ENCODE measurements at regions not wholly inside any gene's neighbourhood (a gene's known extent, or its start where the extent isn't known, plus 50 kb on each side); places are given as distances from the start of the nearest gene placed in this dataset.

GRCh38 chrX:7545564-7545963, 297.4 kb upstream of the VCX start:
- no peak overlapping the region for H3K9ac ChIP-seq (ENCODE audit: insufficient read length, low read depth)
- no peak overlapping the region for H3K4me3 ChIP-seq (ENCODE audit: insufficient read length, low read depth)
- TF ChIP-seq SUZ12 (IDR thresholded peaks at IDR 0.05; ENCODE audit: extremely low read depth, insufficient read depth, insufficient read length) = no peak
- TF ChIP-seq ZNF274 (IDR thresholded peaks at IDR 0.05; ENCODE audit: low read depth, low read length) = no peak
- no peak for TF ChIP-seq YY1 (IDR thresholded peaks at IDR 0.05; ENCODE audit: insufficient read depth, insufficient read length)
- no peak for DNase-seq (ENCODE audit: low read depth, low spot score)
- H3K27me3 ChIP-seq (ENCODE audit: insufficient read depth, insufficient read length) = no peaks in the 10 kb centered on the region
- H3K4me1 ChIP-seq (ENCODE audit: insufficient read depth, insufficient read length) = no peaks in the 10 kb centered on the region
- H3K36me3 ChIP-seq (ENCODE audit: insufficient read depth, insufficient read length, low read length) = no peaks in the 10 kb centered on the region
- H3K9me3 ChIP-seq (ENCODE audit: insufficient read depth, low read length) = no peaks in the 10 kb centered on the region; the same call in 1 of the 2 replicates

GRCh38 chrX:7542587-7543380, 300.2 kb upstream of the VCX start:
- DNase-seq (ENCODE audit: low read depth, low spot score) = no peak
- H3K36me3 ChIP-seq (ENCODE audit: insufficient read depth, insufficient read length, low read length) = no peaks in the 10 kb centered on the region

GRCh38 chrX:7522860-7523259, 320.1 kb upstream of the VCX start:
- Histone ChIP-seq H3K27me3 (ENCODE audit: insufficient read depth, insufficient read length) (no peaks in the 10 kb centered on the region), H3K36me3 (ENCODE audit: insufficient read depth, insufficient read length, low read length) (no peaks in the 10 kb centered on the region), H3K9ac (ENCODE audit: insufficient read length, low read depth) (no peak overlapping the region), H3K4me3 (ENCODE audit: insufficient read length, low read depth) (no peak overlapping the region), H3K4me1 (ENCODE audit: insufficient read depth, insufficient read length) (no peaks in the 10 kb centered on the region), H3K9me3 (ENCODE audit: insufficient read depth, low read length) (no peaks in the 10 kb centered on the region)
- DNase-seq (ENCODE audit: low read depth, low spot score) = no peak
- TF ChIP-seq ZNF274 (IDR thresholded peaks at IDR 0.05; ENCODE audit: low read depth, low read length) (no peak), YY1 (IDR thresholded peaks at IDR 0.05; ENCODE audit: insufficient read depth, insufficient read length) (no peak), SUZ12 (IDR thresholded peaks at IDR 0.05; ENCODE audit: extremely low read depth, insufficient read depth, insufficient read length) (no peak)

More at GRCh38 chrX:7542587-7543380, 300.2 kb upstream of the VCX start:
- H3K27me3 ChIP-seq (ENCODE audit: insufficient read depth, insufficient read length) = no peaks in the 10 kb centered on the region
- no peak overlapping the region for H3K4me3 ChIP-seq (ENCODE audit: insufficient read length, low read depth)
- H3K9me3 ChIP-seq (ENCODE audit: insufficient read depth, low read length) = no peaks in the 10 kb centered on the region; the same call in 1 of the 2 replicates
- no peak overlapping the region for H3K9ac ChIP-seq (ENCODE audit: insufficient read length, low read depth)
- TF ChIP-seq YY1 (IDR thresholded peaks at IDR 0.05; ENCODE audit: insufficient read depth, insufficient read length) = no peak
- TF ChIP-seq SUZ12 (IDR thresholded peaks at IDR 0.05; ENCODE audit: extremely low read depth, insufficient read depth, insufficient read length) = no peak
- no peak for TF ChIP-seq ZNF274 (IDR thresholded peaks at IDR 0.05; ENCODE audit: low read depth, low read length)
- H3K4me1 ChIP-seq (ENCODE audit: insufficient read depth, insufficient read length) = no peaks in the 10 kb centered on the region

- TF ChIP-seq YY1 (IDR thresholded peaks at IDR 0.05; ENCODE audit: insufficient read depth, insufficient read length) (no peak), SUZ12 (IDR thresholded peaks at IDR 0.05; ENCODE audit: extremely low read depth, insufficient read depth, insufficient read length) (no peak), ZNF274 (IDR thresholded peaks at IDR 0.05; ENCODE audit: low read depth, low read length) (no peak)
- H3K4me1 ChIP-seq (ENCODE audit: insufficient read depth, insufficient read length) = no peaks in the 10 kb centered on the region
- H3K4me3 ChIP-seq (ENCODE audit: insufficient read length, low read depth) = no peak overlapping the region
- H3K27me3 ChIP-seq (ENCODE audit: insufficient read depth, insufficient read length) = no peaks in the 10 kb centered on the region
- DNase-seq (ENCODE audit: low read depth, low spot score) = no peak
- H3K36me3 ChIP-seq (ENCODE audit: insufficient read depth, insufficient read length, low read length) = no peaks in the 10 kb centered on the region
- no peak overlapping the region for H3K9ac ChIP-seq (ENCODE audit: insufficient read length, low read depth)
- H3K9me3 ChIP-seq (ENCODE audit: insufficient read depth, low read length) = no peaks in the 10 kb centered on the region
These were observed 327.1 kb upstream of the VCX start for GRCh38 chrX:7515681-7516413.

- Histone ChIP-seq H3K4me1 (ENCODE audit: insufficient read depth, insufficient read length) (no peaks in the 10 kb centered on the region), H3K36me3 (ENCODE audit: insufficient read depth, insufficient read length, low read length) (no peaks in the 10 kb centered on the region)
- no peak for DNase-seq (ENCODE audit: low read depth, low spot score)
These were observed 327.9 kb upstream of the VCX start for GRCh38 chrX:7514871-7515599.

GRCh38 chrX:7512845-7513244, 330.1 kb upstream of the VCX start:
- Histone ChIP-seq H3K9ac (ENCODE audit: insufficient read length, low read depth) (no peak overlapping the region), H3K36me3 (ENCODE audit: insufficient read depth, insufficient read length, low read length) (no peaks in the 10 kb centered on the region), H3K4me3 (ENCODE audit: insufficient read length, low read depth) (no peak overlapping the region), H3K9me3 (ENCODE audit: insufficient read depth, low read length) (no peaks in the 10 kb centered on the region), H3K4me1 (ENCODE audit: insufficient read depth, insufficient read length) (no peaks in the 10 kb centered on the region), H3K27me3 (ENCODE audit: insufficient read depth, insufficient read length) (no peaks in the 10 kb centered on the region)
- no peak for DNase-seq (ENCODE audit: low read depth, low spot score)
- no peak for TF ChIP-seq ZNF274 (IDR thresholded peaks at IDR 0.05; ENCODE audit: low read depth, low read length)
- no peak for TF ChIP-seq YY1 (IDR thresholded peaks at IDR 0.05; ENCODE audit: insufficient read depth, insufficient read length)
- no peak for TF ChIP-seq SUZ12 (IDR thresholded peaks at IDR 0.05; ENCODE audit: extremely low read depth, insufficient read depth, insufficient read length)

More at GRCh38 chrX:7514871-7515599, 327.9 kb upstream of the VCX start:
- Histone ChIP-seq H3K9me3 (ENCODE audit: insufficient read depth, low read length) (no peaks in the 10 kb centered on the region), H3K4me3 (ENCODE audit: insufficient read length, low read depth) (no peak overlapping the region), H3K27me3 (ENCODE audit: insufficient read depth, insufficient read length) (no peaks in the 10 kb centered on the region), H3K9ac (ENCODE audit: insufficient read length, low read depth) (no peak overlapping the region)
- TF ChIP-seq SUZ12 (IDR thresholded peaks at IDR 0.05; ENCODE audit: extremely low read depth, insufficient read depth, insufficient read length) = no peak
- no peak for TF ChIP-seq ZNF274 (IDR thresholded peaks at IDR 0.05; ENCODE audit: low read depth, low read length)
- TF ChIP-seq YY1 (IDR thresholded peaks at IDR 0.05; ENCODE audit: insufficient read depth, insufficient read length) = no peak
